NOMO-1 treated with DMSO at 0.1 percent for 48 hours (cell line): ENCODE measurements at regions not wholly inside any gene's neighbourhood (a gene's known extent, or its start where the extent isn't known, plus 50 kb on each side); places are given as distances from the start of the nearest gene placed in this dataset.

Source experiments
- DNase-seq: peaks from one replicate; lab custom pipeline; 2025; ENCODE audit not compliant: unreplicated experiment; lab: John Stamatoyannopoulos, UW

DNA sequence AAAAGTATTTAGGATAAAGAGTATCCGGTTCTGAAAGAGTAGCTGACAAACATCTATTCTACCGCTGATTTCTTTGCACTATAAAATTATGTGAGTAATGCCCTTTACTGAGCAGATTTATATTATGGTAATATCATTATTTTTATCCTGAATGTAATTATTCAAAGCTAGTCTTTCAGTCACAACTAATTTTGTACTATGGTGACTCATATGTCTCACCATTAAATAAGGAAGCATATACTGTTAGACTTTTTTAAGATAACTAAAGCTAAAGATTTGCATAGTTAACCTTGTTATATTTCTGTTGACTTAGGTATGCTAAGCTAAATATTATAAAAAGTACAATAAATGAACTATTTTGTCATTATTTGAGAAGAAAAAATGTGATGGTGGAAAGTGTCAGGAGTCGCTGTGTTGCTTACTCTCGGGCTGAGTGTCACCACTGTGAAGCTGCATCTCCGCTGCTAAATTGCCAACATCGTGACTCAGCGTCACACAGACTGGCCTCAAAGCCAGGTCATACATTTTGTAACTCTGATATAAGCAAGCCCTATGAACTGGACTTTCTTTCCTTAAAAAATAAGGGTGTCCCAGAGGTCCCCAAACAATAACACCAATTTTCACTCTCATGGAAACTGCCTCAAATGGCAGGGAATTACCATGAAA, 69.1 kb upstream of the SSTR1 start:
- no peak for DNase-seq

GRCh38 chr14:38139926-38140325, 67.8 kb upstream of the SSTR1 start:
- no peak for DNase-seq

- no peak for DNase-seq
Observed at GRCh38 chr14:38143170-38143569, 64.5 kb upstream of the SSTR1 start.

DNA sequence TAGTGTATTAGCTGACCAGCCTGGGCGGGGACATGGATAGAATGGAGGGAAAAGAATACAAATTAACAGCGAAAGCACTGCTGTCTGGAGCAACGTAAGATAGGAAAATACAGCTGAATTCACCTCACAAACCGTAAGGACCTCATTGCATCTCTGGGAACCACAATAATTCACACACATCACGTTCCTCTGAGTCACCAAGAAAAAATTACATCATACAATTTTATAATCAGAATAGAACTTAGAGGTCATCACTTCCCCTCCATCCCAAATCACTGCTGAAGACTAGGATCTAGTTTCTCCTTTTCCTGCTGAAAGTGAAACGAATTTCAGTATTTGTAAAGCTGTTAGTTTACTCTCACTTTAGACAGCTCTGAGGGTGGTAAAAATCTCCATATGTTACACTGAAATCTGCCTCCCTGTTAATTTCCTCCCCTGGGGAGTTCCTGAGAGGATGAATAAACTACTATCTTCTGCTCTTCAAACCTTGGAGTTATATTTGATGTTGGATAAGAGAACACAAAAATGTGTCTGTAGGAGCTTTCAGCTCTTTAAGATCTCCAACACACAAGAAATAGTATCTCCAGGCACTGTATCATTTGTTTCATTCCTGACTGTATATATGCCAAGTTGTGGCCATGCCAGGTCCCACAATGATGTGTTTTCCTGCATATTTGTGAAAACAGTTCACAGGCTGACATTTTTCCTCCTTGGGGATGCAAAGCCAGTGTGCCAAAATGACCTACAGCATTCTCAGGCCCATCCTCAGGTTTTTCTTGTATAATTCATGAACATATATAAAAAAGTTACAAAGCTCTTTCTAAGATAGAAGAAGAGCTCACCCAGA, 63.8 kb upstream of the SSTR1 start:
- no peak for DNase-seq

DNA sequence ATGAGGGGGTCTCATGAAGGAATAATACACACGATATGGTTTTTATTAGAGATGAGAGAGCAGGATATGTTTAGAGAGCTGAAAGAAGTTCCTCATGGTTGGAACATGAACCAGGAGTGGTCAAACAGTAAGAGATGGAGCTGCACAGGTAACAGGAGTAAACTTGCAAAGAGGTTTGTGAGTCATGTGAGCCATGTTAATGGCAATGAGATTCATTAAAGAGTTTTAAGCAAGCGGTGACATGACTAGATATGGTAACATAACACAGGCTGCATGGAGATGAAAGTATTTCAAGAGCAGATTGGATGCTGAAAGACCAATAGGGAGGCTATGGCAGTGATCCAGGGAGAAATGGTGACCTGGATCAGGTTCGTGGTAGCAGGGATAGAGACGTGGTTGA, 62.6 kb upstream of the SSTR1 start:
- no peak for DNase-seq

DNA sequence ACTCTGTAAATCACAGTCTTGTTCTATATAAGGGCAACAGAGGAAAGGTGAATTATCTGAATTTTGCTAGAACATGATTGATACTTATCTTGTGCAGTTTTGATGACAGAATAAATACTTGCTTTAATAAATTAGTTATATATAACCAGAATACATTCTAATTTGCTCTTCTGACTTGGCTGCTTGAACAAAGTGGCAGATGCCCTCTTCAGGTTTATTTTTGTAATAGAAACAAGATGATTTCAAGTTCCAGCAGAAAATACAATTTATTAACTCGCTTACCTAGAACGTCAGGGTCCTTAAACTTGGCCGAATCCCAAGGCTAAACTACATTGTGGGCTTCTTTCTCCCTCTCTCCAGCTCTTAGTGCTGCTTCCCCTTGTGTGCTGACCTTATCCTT, 57.6 kb upstream of the SSTR1 start:
- DNase-seq: no peak
